Uterus (tissue), 3 donors: ENCODE measurements at regions not wholly inside any gene's neighbourhood (a gene's known extent, or its start where the extent isn't known, plus 50 kb on each side); places are given as distances from the start of the nearest gene placed in this dataset.

Experiments used
- DNase-seq, 2 donors: peaks; one replicate each; pipeline ENCODE4 v3.0.0-alpha.2; 2019 to 2020
- H3K27ac ChIP-seq, 2 donors: fragments of 200-600 bp; sonication (generic); 1 replicate in 1 of 2; 2 replicates in 1 of 2; pipeline ENCODE4 v1.5.1; 2016 to 2018
- H3K27me3 ChIP-seq, 2 donors: fragments of 200-600 bp; sonication (generic); one replicate each; pipeline ENCODE4 v1.5.1; 2018 to 2019; ENCODE audit warnings: control low read depth in 1 of 2
- H3K36me3 ChIP-seq, 2 donors: fragments of 200-600 bp; sonication (generic); one replicate each; pipeline ENCODE4 v1.5.1; 2019; ENCODE audit warnings: control low read depth in 1 of 2
- H3K4me1 ChIP-seq, 2 donors: fragments of 200-600 bp; sonication (generic); one replicate each; pipeline ENCODE4 v1.5.1; 2018 to 2019; ENCODE audit warnings: control low read depth in 1 of 2
- H3K4me3 ChIP-seq, 2 donors: fragments of 200-600 bp; sonication (generic); 1 replicate in 1 of 2; 2 replicates in 1 of 2; pipeline ENCODE4 v1.5.1; 2018 to 2019; ENCODE audit warnings: mild to moderate bottlenecking in 1 of 2
- H3K9me3 ChIP-seq, 2 donors: fragments of 200-600 bp; sonication (generic); one replicate each; pipeline ENCODE4 v1.5.1; 2019; ENCODE audit warnings: control low read depth in 1 of 2
- CTCF ChIP-seq, 4 experiments: fragments of 200-600 bp in 2 of 4; fragments of 450-650 bp in 2 of 4; sonication (generic) in 2 of 4; IDR thresholded peaks; one replicate each; pipeline ENCODE4 v1.5.1; 2016 to 2019; ENCODE audit warnings: antibody characterized with exemption in 4 of 4, mild to moderate bottlenecking in 2 of 4, moderate library complexity in 1 of 4
- POLR2A ChIP-seq, 2 donors: fragments of 450-650 bp; IDR thresholded peaks; one replicate each; pipeline ENCODE4 v1.6.1; 2016; ENCODE audit warnings: antibody characterized with exemption in 2 of 2, mild to moderate bottlenecking in 1 of 2, moderate library complexity in 1 of 2
- intact Hi-C: fragments of 100-400 bp; cut with DNase I; formaldehyde crosslinking; loops from one replicate; pipeline ENCODE4 v1.15.1; 2023; ENCODE audit warnings: low total_unique reads
- donor health status: DM: yes; HTN: yes; CAD: no.

GRCh38 chr14:21846227-21846885 lies 172.7 kb upstream of the OR4E1 start:
- no peaks in the 10 kb centered on the region for H3K4me1 ChIP-seq
- no peaks in the 10 kb centered on the region for H3K27me3 ChIP-seq
- DNase-seq: no peak
- no peak overlapping the region for H3K4me3 ChIP-seq
- H3K27ac ChIP-seq: no peak overlapping the region
- no peak for TF ChIP-seq CTCF (IDR thresholded peaks at IDR 0.05)
- TF ChIP-seq POLR2A (IDR thresholded peaks at IDR 0.05): no peak
- H3K36me3 ChIP-seq: no peaks in the 10 kb centered on the region
- H3K9me3 ChIP-seq: no peaks in the 10 kb centered on the region
- intact Hi-C loops: no loop called here

GRCh38 chr14:21840765-21841164 lies 167.1 kb upstream of the OR4E1 start:
- Histone ChIP-seq H3K36me3 (no peaks in the 10 kb centered on the region), H3K4me3 (no peak overlapping the region), H3K27ac (no peak overlapping the region), H3K9me3 (no peaks in the 10 kb centered on the region), H3K4me1 (no peaks in the 10 kb centered on the region), H3K27me3 (no peaks in the 10 kb centered on the region)
- intact Hi-C loops: no loop called here
- no peak for DNase-seq
- TF ChIP-seq CTCF (IDR thresholded peaks at IDR 0.05) (no peak), POLR2A (IDR thresholded peaks at IDR 0.05) (no peak)

- DNase-seq: no peak
- intact Hi-C loops: no loop called here
- Histone ChIP-seq H3K27ac (no peak overlapping the region), H3K9me3 (no peaks in the 10 kb centered on the region), H3K36me3 (no peaks in the 10 kb centered on the region), H3K4me3 (no peak overlapping the region), H3K27me3 (no peaks in the 10 kb centered on the region), H3K4me1 (no peaks in the 10 kb centered on the region)
- TF ChIP-seq POLR2A (IDR thresholded peaks at IDR 0.05): no peak
- no peak for TF ChIP-seq CTCF (IDR thresholded peaks at IDR 0.05)
Observed at GRCh38 chr14:21833836-21834235, 160.2 kb upstream of the OR4E1 start.

- no peaks in the 10 kb centered on the region for H3K9me3 ChIP-seq
- TF ChIP-seq CTCF (IDR thresholded peaks at IDR 0.05) (no peak), POLR2A (IDR thresholded peaks at IDR 0.05) (no peak)
- no peak for DNase-seq
- no peaks in the 10 kb centered on the region for H3K27me3 ChIP-seq
- intact Hi-C loops: no loop called here
- no peak overlapping the region for H3K4me3 ChIP-seq
- H3K27ac ChIP-seq: no peak overlapping the region
- H3K4me1 ChIP-seq: no peaks in the 10 kb centered on the region
- H3K36me3 ChIP-seq: no peaks in the 10 kb centered on the region
Observed at GRCh38 chr14:21825845-21826244, 152.2 kb upstream of the OR4E1 start.

GRCh38 chr14:21825149-21825743 lies 151.6 kb upstream of the OR4E1 start:
- H3K9me3 ChIP-seq: no peaks in the 10 kb centered on the region
- intact Hi-C loops: no loop called here
- H3K27me3 ChIP-seq: no peaks in the 10 kb centered on the region
- H3K36me3 ChIP-seq: no peaks in the 10 kb centered on the region
- no peak for TF ChIP-seq POLR2A (IDR thresholded peaks at IDR 0.05)
- TF ChIP-seq CTCF (IDR thresholded peaks at IDR 0.05): no peak
- H3K4me3 ChIP-seq: no peak overlapping the region
- H3K27ac ChIP-seq: no peak overlapping the region
- no peak for DNase-seq
- no peaks in the 10 kb centered on the region for H3K4me1 ChIP-seq
